Sigmoid colon (tissue), 4 donors: ENCODE measurements at regions not wholly inside any gene's neighbourhood (a gene's known extent, or its start where the extent isn't known, plus 50 kb on each side); places are given as distances from the start of the nearest gene placed in this dataset.

Experiments
- EP300 ChIP-seq, 4 donors: sonication (generic); formaldehyde crosslinking; IDR thresholded peaks; one replicate each; pipeline ENCODE4 v1.6.1; 2017; ENCODE audit warnings: antibody characterized with exemption in 4 of 4
- POLR2AphosphoS5 ChIP-seq, 4 donors: sonication (generic); formaldehyde crosslinking; IDR thresholded peaks; one replicate each; pipeline ENCODE4 v1.6.1; 2017; ENCODE audit warnings: antibody characterized with exemption in 4 of 4
- TF ChIP-seq, protein P1 (sequence below), 4 experiments: fragments of 450-650 bp in 3 of 4; fragments of 200-600 bp in 1 of 4; IDR thresholded peaks; one replicate each; pipeline ENCODE4 v1.5.1; 2016 to 2019; ENCODE audit warnings: antibody characterized with exemption in 4 of 4, mild to moderate bottlenecking in 3 of 4, moderate library complexity in 2 of 4

DNA sequence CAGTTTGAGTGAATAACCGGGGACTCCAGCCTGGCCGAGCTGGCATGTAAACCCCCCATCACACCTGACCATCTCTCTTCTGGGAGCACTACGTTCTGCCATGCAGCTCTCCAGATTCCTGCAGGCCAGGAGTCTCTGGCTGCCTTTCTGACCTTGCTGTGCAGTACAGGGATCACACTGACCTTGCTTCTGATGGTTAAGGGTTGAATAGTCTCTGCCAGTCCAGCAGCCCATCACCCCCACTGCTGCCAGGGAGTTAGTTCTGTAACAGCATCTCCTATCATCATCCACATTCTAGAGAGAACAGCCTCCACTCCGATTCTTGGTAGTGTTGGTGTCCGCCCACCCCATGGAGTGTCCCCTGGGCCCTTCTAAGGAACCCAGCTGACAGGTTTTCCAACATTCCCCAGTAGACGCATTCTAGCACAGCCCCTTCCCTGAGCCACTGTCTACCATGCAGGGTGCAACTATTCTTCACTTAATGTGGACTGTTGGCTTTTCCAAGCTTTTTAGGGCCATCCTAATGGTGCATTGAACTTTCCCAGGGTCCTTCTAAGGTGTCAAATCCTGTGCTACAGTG is 109.8 kb downstream of the RIPK4 start:
- TF ChIP-seq POLR2AphosphoS5 (IDR thresholded peaks at IDR 0.05), result no peak
- TF ChIP-seq, protein P1, sequence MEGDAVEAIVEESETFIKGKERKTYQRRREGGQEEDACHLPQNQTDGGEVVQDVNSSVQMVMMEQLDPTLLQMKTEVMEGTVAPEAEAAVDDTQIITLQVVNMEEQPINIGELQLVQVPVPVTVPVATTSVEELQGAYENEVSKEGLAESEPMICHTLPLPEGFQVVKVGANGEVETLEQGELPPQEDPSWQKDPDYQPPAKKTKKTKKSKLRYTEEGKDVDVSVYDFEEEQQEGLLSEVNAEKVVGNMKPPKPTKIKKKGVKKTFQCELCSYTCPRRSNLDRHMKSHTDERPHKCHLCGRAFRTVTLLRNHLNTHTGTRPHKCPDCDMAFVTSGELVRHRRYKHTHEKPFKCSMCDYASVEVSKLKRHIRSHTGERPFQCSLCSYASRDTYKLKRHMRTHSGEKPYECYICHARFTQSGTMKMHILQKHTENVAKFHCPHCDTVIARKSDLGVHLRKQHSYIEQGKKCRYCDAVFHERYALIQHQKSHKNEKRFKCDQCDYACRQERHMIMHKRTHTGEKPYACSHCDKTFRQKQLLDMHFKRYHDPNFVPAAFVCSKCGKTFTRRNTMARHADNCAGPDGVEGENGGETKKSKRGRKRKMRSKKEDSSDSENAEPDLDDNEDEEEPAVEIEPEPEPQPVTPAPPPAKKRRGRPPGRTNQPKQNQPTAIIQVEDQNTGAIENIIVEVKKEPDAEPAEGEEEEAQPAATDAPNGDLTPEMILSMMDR (IDR thresholded peaks at IDR 0.05), result no peak
- no peak for TF ChIP-seq EP300 (IDR thresholded peaks at IDR 0.05)
